Hepatocyte (in vitro differentiated cells): ENCODE measurements at regions not wholly inside any gene's neighbourhood (a gene's known extent, or its start where the extent isn't known, plus 50 kb on each side); places are given as distances from the start of the nearest gene placed in this dataset.

Experiments
- EZH2 ChIP-seq: fragments of 200-600 bp; sonication (generic); IDR thresholded peaks from 2 replicates; pipeline ENCODE4 v1.6.1; 2016; ENCODE audit warnings: antibody characterized with exemption, mild to moderate bottlenecking, borderline replicate concordance
- EZH2phosphoT487 ChIP-seq: fragments of 200-600 bp; sonication (generic); IDR thresholded peaks from one replicate; pipeline ENCODE4 v1.6.1; 2018; ENCODE audit warnings: antibody characterized with exemption, mild to moderate bottlenecking, low read depth, moderate library complexity; ENCODE audit not compliant: unreplicated experiment, severe bottlenecking
- TF ChIP-seq, protein P1 (sequence below): fragments of 200-600 bp; sonication (generic); IDR thresholded peaks from 2 replicates; pipeline ENCODE4 v1.5.1; 2016; ENCODE audit warnings: antibody characterized with exemption, mild to moderate bottlenecking; ENCODE audit not compliant: poor library complexity

DNA sequence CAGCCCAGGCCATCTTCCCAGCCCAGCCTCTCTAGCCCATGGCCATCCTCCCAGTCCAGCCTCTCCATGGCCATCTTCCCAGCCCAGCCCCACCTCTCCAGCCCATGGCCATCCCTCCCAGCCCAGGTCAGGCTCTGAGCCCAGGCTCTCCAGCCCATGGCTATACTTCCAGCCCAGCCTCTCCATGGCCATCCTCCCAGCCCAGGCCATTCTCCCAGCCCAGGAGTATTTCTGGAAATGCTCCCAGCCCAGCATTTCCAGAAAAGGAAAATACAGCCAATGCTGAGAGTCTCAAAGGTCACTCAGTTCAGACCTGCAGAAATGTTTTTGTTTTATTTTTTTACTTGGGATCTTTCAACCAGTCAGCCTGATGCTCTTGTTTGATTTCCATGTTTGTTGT, 70.0 kb upstream of the ZNF281 start:
- TF ChIP-seq, protein P1, sequence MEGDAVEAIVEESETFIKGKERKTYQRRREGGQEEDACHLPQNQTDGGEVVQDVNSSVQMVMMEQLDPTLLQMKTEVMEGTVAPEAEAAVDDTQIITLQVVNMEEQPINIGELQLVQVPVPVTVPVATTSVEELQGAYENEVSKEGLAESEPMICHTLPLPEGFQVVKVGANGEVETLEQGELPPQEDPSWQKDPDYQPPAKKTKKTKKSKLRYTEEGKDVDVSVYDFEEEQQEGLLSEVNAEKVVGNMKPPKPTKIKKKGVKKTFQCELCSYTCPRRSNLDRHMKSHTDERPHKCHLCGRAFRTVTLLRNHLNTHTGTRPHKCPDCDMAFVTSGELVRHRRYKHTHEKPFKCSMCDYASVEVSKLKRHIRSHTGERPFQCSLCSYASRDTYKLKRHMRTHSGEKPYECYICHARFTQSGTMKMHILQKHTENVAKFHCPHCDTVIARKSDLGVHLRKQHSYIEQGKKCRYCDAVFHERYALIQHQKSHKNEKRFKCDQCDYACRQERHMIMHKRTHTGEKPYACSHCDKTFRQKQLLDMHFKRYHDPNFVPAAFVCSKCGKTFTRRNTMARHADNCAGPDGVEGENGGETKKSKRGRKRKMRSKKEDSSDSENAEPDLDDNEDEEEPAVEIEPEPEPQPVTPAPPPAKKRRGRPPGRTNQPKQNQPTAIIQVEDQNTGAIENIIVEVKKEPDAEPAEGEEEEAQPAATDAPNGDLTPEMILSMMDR: no peak
- TF ChIP-seq EZH2 (no peak), EZH2phosphoT487 (no peak)
